Fibroblast of mammary gland (primary cell): ENCODE measurements at regions not wholly inside any gene's neighbourhood (a gene's known extent, or its start where the extent isn't known, plus 50 kb on each side); places are given as distances from the start of the nearest gene placed in this dataset.

ENCODE experiments used
- DNase-seq: peaks from one replicate; pipeline ENCODE4 v3.0.0-alpha.2; 2010; ENCODE audit warnings: low read depth
- H3K4me3 ChIP-seq: 2 replicates; pipeline ENCODE4 v1.5.1; 2011; ENCODE audit warnings: low read depth, mild to moderate bottlenecking, low read length, moderate library complexity; ENCODE audit not compliant: control insufficient read depth
- TF ChIP-seq, protein P1 (sequence below): conservative IDR thresholded peaks from 2 replicates; pipeline ENCODE4 v1.5.1; 2011; ENCODE audit warnings: low read depth, low read length, inconsistent platforms; ENCODE audit not compliant: control insufficient read depth, insufficient read depth

DNA sequence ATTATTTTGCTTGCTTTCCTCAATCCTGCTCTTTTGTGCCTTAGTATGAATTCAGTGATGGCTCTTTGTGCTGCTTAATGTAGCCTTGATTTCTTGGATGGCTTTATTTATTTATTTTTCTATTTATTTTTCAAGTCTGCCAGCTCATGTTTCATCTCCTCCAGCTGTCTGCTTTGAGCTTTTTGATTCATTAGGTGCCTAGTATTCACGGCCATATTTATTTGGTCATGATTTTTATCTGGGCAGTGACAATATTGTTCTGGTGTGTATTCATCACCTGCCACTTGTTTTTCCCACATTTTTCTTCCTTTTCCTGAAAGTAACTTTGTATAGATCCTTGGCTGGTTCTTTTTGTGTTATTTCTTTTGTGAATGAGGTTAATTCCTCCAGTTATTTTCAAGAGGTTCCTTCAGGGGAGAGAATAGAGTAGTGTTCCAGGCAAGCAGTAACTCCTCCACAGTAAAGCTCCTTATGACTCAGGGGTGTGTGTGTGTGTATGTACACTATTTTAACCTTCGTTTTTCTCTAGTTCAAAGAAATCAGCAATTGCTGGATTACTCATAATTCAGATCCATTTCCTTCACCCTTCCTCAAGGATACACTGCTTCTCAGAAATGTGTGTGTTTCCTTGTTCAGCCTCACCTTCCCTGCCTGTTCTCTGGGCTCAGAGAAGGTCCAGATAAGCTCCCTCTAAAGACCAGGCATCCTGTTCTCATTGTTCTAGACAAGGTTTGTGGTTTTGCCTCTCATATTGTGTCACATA lies 51.6 kb upstream of the PMCH start:
- TF ChIP-seq, protein P1, sequence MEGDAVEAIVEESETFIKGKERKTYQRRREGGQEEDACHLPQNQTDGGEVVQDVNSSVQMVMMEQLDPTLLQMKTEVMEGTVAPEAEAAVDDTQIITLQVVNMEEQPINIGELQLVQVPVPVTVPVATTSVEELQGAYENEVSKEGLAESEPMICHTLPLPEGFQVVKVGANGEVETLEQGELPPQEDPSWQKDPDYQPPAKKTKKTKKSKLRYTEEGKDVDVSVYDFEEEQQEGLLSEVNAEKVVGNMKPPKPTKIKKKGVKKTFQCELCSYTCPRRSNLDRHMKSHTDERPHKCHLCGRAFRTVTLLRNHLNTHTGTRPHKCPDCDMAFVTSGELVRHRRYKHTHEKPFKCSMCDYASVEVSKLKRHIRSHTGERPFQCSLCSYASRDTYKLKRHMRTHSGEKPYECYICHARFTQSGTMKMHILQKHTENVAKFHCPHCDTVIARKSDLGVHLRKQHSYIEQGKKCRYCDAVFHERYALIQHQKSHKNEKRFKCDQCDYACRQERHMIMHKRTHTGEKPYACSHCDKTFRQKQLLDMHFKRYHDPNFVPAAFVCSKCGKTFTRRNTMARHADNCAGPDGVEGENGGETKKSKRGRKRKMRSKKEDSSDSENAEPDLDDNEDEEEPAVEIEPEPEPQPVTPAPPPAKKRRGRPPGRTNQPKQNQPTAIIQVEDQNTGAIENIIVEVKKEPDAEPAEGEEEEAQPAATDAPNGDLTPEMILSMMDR, result no peak
- peak; percentile 11 for DNase-seq
- H3K4me3 ChIP-seq, result no peak overlapping the region
